ENCODE measurements at regions not wholly inside any gene's neighbourhood (a gene's known extent, or its start where the extent isn't known, plus 50 kb on each side); places are given as distances from the start of the nearest gene placed in this dataset.

- Histone ChIP-seq H2BK20ac (ENCODE audit: low read depth, low read length, poor library complexity, severe bottlenecking) (no peak overlapping the region), H3K18ac (ENCODE audit: insufficient read length, low read depth, low read length) (no peak overlapping the region), H4K8ac (replicated peaks; ENCODE audit: insufficient read length, low read depth, low read length) (no peak overlapping the region), H3T11ph (ENCODE audit: low read length) (no peak overlapping the region), H4K20me1 (ENCODE audit: control insufficient read depth, insufficient read depth, insufficient read length) (no peaks in the 10 kb centered on the region), H2BK120ac (ENCODE audit: low read depth, low read length, poor library complexity, severe bottlenecking) (no peak overlapping the region), H3K4me2 (ENCODE audit: insufficient read depth, insufficient read length, low read length) (no peak overlapping the region), H3K79me2 (ENCODE audit: insufficient read depth, low read length) (no peaks in the 10 kb centered on the region), H3K27me3 (ENCODE audit: insufficient read depth, low read length) (no peaks in the 10 kb centered on the region), H3K4ac (ENCODE audit: low read depth, low read length) (no peak overlapping the region), H2BK15ac (ENCODE audit: low read depth, low read length) (no peak overlapping the region), H3K9ac (ENCODE audit: extremely low read depth, insufficient read length, low read length) (no peak overlapping the region), H3K27ac (ENCODE audit: insufficient read length, low read depth, low read length) (no peak overlapping the region), H4K91ac (ENCODE audit: insufficient read length, low read depth, low read length) (no peak overlapping the region), H3K79me1 (ENCODE audit: insufficient read depth, low read depth, low read length, poor library complexity, severe bottlenecking) (no peaks in the 10 kb centered on the region), H3K14ac (ENCODE audit: insufficient read depth, low read length) (no peak overlapping the region), H3K4me1 (ENCODE audit: insufficient read depth, low read length) (no peaks in the 10 kb centered on the region; the same call in 1 of the 2 replicates), H3K9me3 (ENCODE audit: control insufficient read depth, low read depth, low read length) (no peaks in the 10 kb centered on the region), H3K56ac (ENCODE audit: insufficient read length, low read depth, low read length) (no peak overlapping the region), H2BK5ac (ENCODE audit: insufficient read length, low read length) (no peak overlapping the region), H4K5ac (ENCODE audit: insufficient read length, low read depth, low read length) (no peak overlapping the region), H2AK5ac (ENCODE audit: insufficient read length, low read length) (no peak overlapping the region), H2BK12ac (ENCODE audit: insufficient read length, low read depth, low read length) (no peak overlapping the region), H2AFZ (ENCODE audit: low read length) (no peak overlapping the region), H3K23ac (ENCODE audit: insufficient read length, low read depth, low read length) (no peak overlapping the region), H3K23me2 (ENCODE audit: insufficient read length, low read depth, low read length, poor library complexity, severe bottlenecking) (no peaks in the 10 kb centered on the region)
- WGBS (ENCODE audit: extremely low coverage, insufficient read length, low lambda C conversion rate), result no CpG with 5 or more reads among the region's 3 CpGs
- Mint-ChIP-seq H3K4me1 (peaks cover 25 to 26% of the 10 kb centered on the region in 2 experiments), H3K36me3 (ENCODE audit: insufficient read depth in 1 of 3, low read depth in 3 of 3) (no peaks in the 10 kb centered on the region), H3K27me3 (ENCODE audit: low read depth) (no peaks in the 10 kb centered on the region), H3K27ac (no peak overlapping the region), H3K4me3 (no peak overlapping the region), H3K9me3 (no peaks in the 10 kb centered on the region)
- TF ChIP-seq CTCF (conservative IDR thresholded peaks at IDR 0.05), result no peak
- DNase-seq, result no peak
Observed at GRCh38 chr7:19410691-19411090, 265.5 kb upstream of the FERD3L start.
